Osteoblast (primary cell): ENCODE measurements at regions not wholly inside any gene's neighbourhood (a gene's known extent, or its start where the extent isn't known, plus 50 kb on each side); places are given as distances from the start of the nearest gene placed in this dataset.

Experiments
- DNase-seq: peaks from one replicate; pipeline ENCODE4 v3.0.0; 2011; ENCODE audit warnings: low spot score, mixed read lengths; ENCODE audit not compliant: insufficient read length; ENCODE audit errors: missing footprints
- H2AFZ ChIP-seq: 2 replicates; pipeline ENCODE4 v1.6.0; 2011; ENCODE audit warnings: mild to moderate bottlenecking, low read length
- H3K27ac ChIP-seq: 2 replicates; pipeline ENCODE4 v1.5.1; 2011; ENCODE audit warnings: mild to moderate bottlenecking, low read depth, low read length, moderate library complexity
- H3K27me3 ChIP-seq: 2 replicates; pipeline ENCODE4 v1.6.0; 2012; ENCODE audit warnings: mild to moderate bottlenecking, control low read depth, inconsistent platforms, low read length, moderate library complexity; ENCODE audit not compliant: insufficient read depth
- H3K36me3 ChIP-seq: 2 replicates; pipeline ENCODE4 v1.5.1; 2011; ENCODE audit warnings: mild to moderate bottlenecking, low read length, control low read depth, moderate library complexity; ENCODE audit not compliant: insufficient read depth
- H3K4me1 ChIP-seq: 2 replicates; pipeline ENCODE4 v1.5.1; 2011; ENCODE audit warnings: mild to moderate bottlenecking, low read length, control low read depth, moderate library complexity; ENCODE audit not compliant: insufficient read depth
- H3K4me2 ChIP-seq: 2 replicates; pipeline ENCODE4 v1.6.0; 2011; ENCODE audit warnings: mild to moderate bottlenecking, low read length; ENCODE audit not compliant: insufficient read depth
- H3K4me3 ChIP-seq: fragments of 200-600 bp; sonication (generic); 3 replicates; pipeline ENCODE4 v1.5.1; 2012; ENCODE audit warnings: mild to moderate bottlenecking, low read length, inconsistent platforms; ENCODE audit not compliant: insufficient read depth
- H3K79me2 ChIP-seq: 2 replicates; pipeline ENCODE4 v1.6.0; 2012; ENCODE audit warnings: mild to moderate bottlenecking, low read length, control low read depth, inconsistent platforms; ENCODE audit not compliant: insufficient read depth
- H3K9me3 ChIP-seq: 2 replicates; pipeline ENCODE4 v1.5.1; 2011; ENCODE audit warnings: low read depth, low read length, control low read depth
- H4K20me1 ChIP-seq: 2 replicates; pipeline ENCODE4 v1.6.0; 2012; ENCODE audit warnings: mild to moderate bottlenecking, low read length, control low read depth; ENCODE audit not compliant: insufficient read depth
- TF ChIP-seq, protein P1 (sequence below): IDR thresholded peaks from 2 replicates; pipeline ENCODE4 v1.5.1; 2011; ENCODE audit warnings: mild to moderate bottlenecking, low read depth, low read length, moderate library complexity; ENCODE audit errors: extremely low read depth

DNA sequence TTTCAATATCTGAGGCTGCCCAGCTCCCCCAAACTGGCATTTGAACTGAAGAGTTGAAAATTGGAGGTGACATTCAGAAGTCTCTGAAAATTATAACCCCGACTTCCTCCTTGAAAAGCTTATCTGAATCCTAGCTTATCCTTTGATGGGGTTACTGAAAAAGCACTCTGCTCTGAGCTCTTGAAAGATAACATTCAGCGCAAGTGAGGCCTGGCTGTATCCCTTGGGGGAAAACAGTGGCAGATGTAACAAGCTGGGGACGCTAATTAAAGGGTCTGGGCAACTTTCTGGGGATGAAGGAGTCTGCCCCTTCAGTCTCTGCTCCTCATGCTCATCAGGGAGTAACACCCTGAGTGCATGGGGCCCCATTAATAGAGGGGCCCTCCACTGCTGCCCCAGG is 402.0 kb upstream of the CADM1 start:
- no peaks in the 10 kb centered on the region for H3K4me1 ChIP-seq
- H3K9me3 ChIP-seq: no peaks in the 10 kb centered on the region
- H3K4me2 ChIP-seq: no peak overlapping the region
- H2AFZ ChIP-seq: no peak overlapping the region
- no peaks in the 10 kb centered on the region for H3K36me3 ChIP-seq
- H3K79me2 ChIP-seq: no peaks in the 10 kb centered on the region
- no peak overlapping the region for H3K4me3 ChIP-seq
- DNase-seq: no peak
- no peaks in the 10 kb centered on the region for H3K27me3 ChIP-seq
- no peaks in the 10 kb centered on the region for H4K20me1 ChIP-seq
- no peak overlapping the region for H3K27ac ChIP-seq
- TF ChIP-seq, protein P1, sequence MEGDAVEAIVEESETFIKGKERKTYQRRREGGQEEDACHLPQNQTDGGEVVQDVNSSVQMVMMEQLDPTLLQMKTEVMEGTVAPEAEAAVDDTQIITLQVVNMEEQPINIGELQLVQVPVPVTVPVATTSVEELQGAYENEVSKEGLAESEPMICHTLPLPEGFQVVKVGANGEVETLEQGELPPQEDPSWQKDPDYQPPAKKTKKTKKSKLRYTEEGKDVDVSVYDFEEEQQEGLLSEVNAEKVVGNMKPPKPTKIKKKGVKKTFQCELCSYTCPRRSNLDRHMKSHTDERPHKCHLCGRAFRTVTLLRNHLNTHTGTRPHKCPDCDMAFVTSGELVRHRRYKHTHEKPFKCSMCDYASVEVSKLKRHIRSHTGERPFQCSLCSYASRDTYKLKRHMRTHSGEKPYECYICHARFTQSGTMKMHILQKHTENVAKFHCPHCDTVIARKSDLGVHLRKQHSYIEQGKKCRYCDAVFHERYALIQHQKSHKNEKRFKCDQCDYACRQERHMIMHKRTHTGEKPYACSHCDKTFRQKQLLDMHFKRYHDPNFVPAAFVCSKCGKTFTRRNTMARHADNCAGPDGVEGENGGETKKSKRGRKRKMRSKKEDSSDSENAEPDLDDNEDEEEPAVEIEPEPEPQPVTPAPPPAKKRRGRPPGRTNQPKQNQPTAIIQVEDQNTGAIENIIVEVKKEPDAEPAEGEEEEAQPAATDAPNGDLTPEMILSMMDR: no peak

DNA sequence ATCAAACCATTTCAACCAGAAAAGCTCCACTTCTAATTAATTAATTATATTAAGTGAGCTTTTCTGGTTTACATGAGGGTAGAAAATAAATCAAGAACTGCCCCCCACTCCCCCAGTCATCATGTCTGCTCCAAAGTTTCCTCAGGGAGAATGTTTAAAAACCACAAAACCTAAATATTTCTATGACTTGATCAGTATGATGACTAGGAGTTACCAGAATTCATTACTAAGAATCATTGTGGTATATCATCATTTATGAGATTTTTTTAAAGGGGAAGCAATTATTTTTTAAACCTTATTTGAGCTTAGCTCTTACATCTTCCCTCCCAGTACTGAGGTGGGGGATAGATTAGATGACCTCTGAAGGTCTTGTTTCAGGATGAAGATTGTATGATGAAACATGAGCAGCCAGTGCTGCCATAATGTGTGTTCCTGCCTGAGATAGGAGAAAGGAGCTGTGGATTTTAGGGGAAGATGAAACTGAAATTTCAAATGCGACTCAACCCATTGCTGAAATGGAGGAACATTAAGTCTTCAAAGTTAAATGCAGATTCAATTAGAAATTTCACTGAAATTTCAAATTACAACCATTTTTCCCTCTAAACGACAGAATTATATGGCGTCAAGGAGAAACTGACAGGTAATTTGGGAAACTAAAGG is 401.3 kb upstream of the CADM1 start:
- TF ChIP-seq, protein P1: no peak
- H3K27ac ChIP-seq: no peak overlapping the region
- no peaks in the 10 kb centered on the region for H3K9me3 ChIP-seq
- H3K36me3 ChIP-seq: no peaks in the 10 kb centered on the region
- no peak overlapping the region for H2AFZ ChIP-seq
- DNase-seq: no peak
- no peaks in the 10 kb centered on the region for H4K20me1 ChIP-seq
- no peaks in the 10 kb centered on the region for H3K79me2 ChIP-seq
- H3K4me2 ChIP-seq: no peak overlapping the region
- no peaks in the 10 kb centered on the region for H3K27me3 ChIP-seq
- H3K4me1 ChIP-seq: no peaks in the 10 kb centered on the region
- H3K4me3 ChIP-seq: no peak overlapping the region

DNA sequence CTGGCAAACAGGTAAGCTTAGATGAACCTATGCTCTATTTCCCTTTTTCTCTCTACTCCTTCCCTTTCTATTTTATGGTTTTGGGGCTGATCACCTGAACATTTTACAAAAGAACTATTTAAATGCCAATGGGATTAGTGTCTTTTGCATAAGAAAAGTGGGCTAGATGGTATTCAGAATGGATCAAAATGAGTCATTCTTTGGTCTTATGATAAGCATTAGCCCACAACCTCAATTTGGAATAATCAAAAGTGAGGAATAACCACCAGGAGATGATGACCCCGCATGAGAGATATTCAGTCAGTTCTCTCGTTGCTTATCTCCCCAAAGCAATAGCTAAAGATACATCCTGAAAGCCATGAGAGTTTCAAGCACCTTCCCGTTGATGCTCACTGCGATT is 399.0 kb upstream of the CADM1 start:
- Histone ChIP-seq H3K27ac (no peak overlapping the region), H3K4me3 (no peak overlapping the region), H3K9me3 (no peaks in the 10 kb centered on the region), H2AFZ (no peak overlapping the region), H4K20me1 (no peaks in the 10 kb centered on the region), H3K4me2 (no peak overlapping the region), H3K4me1 (no peaks in the 10 kb centered on the region), H3K79me2 (no peaks in the 10 kb centered on the region), H3K27me3 (no peaks in the 10 kb centered on the region), H3K36me3 (no peaks in the 10 kb centered on the region)
- no peak for DNase-seq
- TF ChIP-seq, protein P1: no peak

DNA sequence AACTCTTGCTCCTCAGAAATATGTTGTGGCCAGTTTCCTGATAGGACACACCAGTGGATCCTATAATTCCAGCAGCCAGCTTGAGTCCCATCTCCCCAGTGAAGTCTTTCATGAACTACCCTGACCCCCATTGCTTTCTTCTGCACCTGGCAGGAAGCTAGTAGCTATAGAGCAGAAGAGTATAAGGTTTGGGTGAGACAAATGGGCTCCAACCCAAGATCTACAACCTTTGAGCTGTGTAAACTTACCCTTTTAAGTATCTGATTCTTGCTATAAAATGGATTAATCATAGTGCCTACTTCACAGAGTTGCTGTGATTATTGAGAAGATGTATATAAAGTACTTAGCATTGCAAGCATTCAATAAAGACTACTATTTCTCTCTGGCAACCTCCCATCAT is 396.9 kb upstream of the CADM1 start:
- TF ChIP-seq, protein P1: no peak
- no peak for DNase-seq
- no peaks in the 10 kb centered on the region for H3K4me1 ChIP-seq
- no peak overlapping the region for H3K27ac ChIP-seq
- no peaks in the 10 kb centered on the region for H3K79me2 ChIP-seq
- no peaks in the 10 kb centered on the region for H4K20me1 ChIP-seq
- no peaks in the 10 kb centered on the region for H3K27me3 ChIP-seq
- no peaks in the 10 kb centered on the region for H3K9me3 ChIP-seq
- H3K36me3 ChIP-seq: no peaks in the 10 kb centered on the region
- no peak overlapping the region for H3K4me3 ChIP-seq
- no peak overlapping the region for H2AFZ ChIP-seq
- no peak overlapping the region for H3K4me2 ChIP-seq
